Nephron (organoid): ENCODE measurements at regions not wholly inside any gene's neighbourhood (a gene's known extent, or its start where the extent isn't known, plus 50 kb on each side); places are given as distances from the start of the nearest gene placed in this dataset.
A peak's percentile ranks its signal among the peaks of the same experiment; 100 is the strongest.

Source experiments
- H3K27ac Mint-ChIP-seq, 3 experiments: 2 replicates each; pipeline ENCODE4 v1.8.0; 2020; ENCODE audit warnings: mixed read lengths in 3 of 3, mild to moderate bottlenecking in 2 of 3, moderate library complexity in 1 of 3
- H3K27me3 Mint-ChIP-seq: 2 replicates; pipeline ENCODE4 v1.8.0; 2021; ENCODE audit warnings: low read depth, mild to moderate bottlenecking, moderate library complexity, mixed read lengths
- H3K36me3 Mint-ChIP-seq: 2 replicates; pipeline ENCODE4 v1.8.0; 2020; ENCODE audit warnings: low read depth, mixed read lengths
- H3K4me1 Mint-ChIP-seq: 2 replicates; pipeline ENCODE4 v1.8.0; 2020; ENCODE audit warnings: mixed read lengths
- H3K4me3 Mint-ChIP-seq, 3 experiments: 2 replicates each; pipeline ENCODE4 v1.8.0; 2020; ENCODE audit warnings: mild to moderate bottlenecking in 3 of 3, mixed read lengths in 3 of 3, moderate library complexity in 2 of 3
- H3K9me3 Mint-ChIP-seq: 2 replicates; pipeline ENCODE4 v1.8.0; 2020; ENCODE audit warnings: mixed read lengths
- CTCF ChIP-seq, 3 experiments: fragments of 200-600 bp; sonication (generic); IDR thresholded peaks; one replicate each; pipeline ENCODE4 v1.5.0; 2021; ENCODE audit warnings: antibody characterized with exemption in 3 of 3; ENCODE audit not compliant: unreplicated experiment in 3 of 3

GRCh38 chr5:23268136-23268535 lies 239.3 kb upstream of the PRDM9 start:
- H3K4me1 Mint-ChIP-seq, result peaks cover 5% of the 10 kb centered on the region
- TF ChIP-seq CTCF (IDR thresholded peaks at IDR 0.05; ENCODE audit: unreplicated experiment in 3 of 3), result no peak
- H3K27me3 Mint-ChIP-seq, result no peaks in the 10 kb centered on the region
- no peaks in the 10 kb centered on the region for H3K36me3 Mint-ChIP-seq
- H3K27ac Mint-ChIP-seq, result no peak overlapping the region
- H3K4me3 Mint-ChIP-seq, result no peak overlapping the region
- no peaks in the 10 kb centered on the region for H3K9me3 Mint-ChIP-seq

- H3K27ac Mint-ChIP-seq, result no peak overlapping the region
- H3K27me3 Mint-ChIP-seq, result no peaks in the 10 kb centered on the region
- H3K4me3 Mint-ChIP-seq, result no peak overlapping the region
- H3K36me3 Mint-ChIP-seq, result no peaks in the 10 kb centered on the region
- H3K9me3 Mint-ChIP-seq, result no peaks in the 10 kb centered on the region
- no peaks in the 10 kb centered on the region for H3K4me1 Mint-ChIP-seq
- TF ChIP-seq CTCF (IDR thresholded peaks at IDR 0.05; ENCODE audit: unreplicated experiment in 3 of 3), result no peak
Observed at GRCh38 chr5:23260621-23261020, 246.8 kb upstream of the PRDM9 start.

- TF ChIP-seq CTCF (IDR thresholded peaks at IDR 0.05; ENCODE audit: unreplicated experiment in 3 of 3), result no peak
- H3K27me3 Mint-ChIP-seq, result no peaks in the 10 kb centered on the region
- no peaks in the 10 kb centered on the region for H3K9me3 Mint-ChIP-seq
- H3K27ac Mint-ChIP-seq, result no peak overlapping the region
- H3K36me3 Mint-ChIP-seq, result no peaks in the 10 kb centered on the region
- H3K4me1 Mint-ChIP-seq, result no peaks in the 10 kb centered on the region
- H3K4me3 Mint-ChIP-seq, result no peak overlapping the region
Observed at GRCh38 chr5:23257656-23258055, 249.8 kb upstream of the PRDM9 start.

- Mint-ChIP-seq H3K4me1 (no peaks in the 10 kb centered on the region), H3K27ac (peak overlapping the region in 1 of 3 experiments; percentile 25), H3K9me3 (no peaks in the 10 kb centered on the region), H3K36me3 (no peaks in the 10 kb centered on the region), H3K4me3 (no peak overlapping the region), H3K27me3 (no peaks in the 10 kb centered on the region)
- TF ChIP-seq CTCF (IDR thresholded peaks at IDR 0.05; ENCODE audit: unreplicated experiment in 3 of 3), result no peak
Observed at GRCh38 chr5:23253621-23254198, 253.7 kb upstream of the PRDM9 start.

- TF ChIP-seq CTCF (IDR thresholded peaks at IDR 0.05; ENCODE audit: unreplicated experiment in 3 of 3), result no peak
- Mint-ChIP-seq H3K4me3 (no peak overlapping the region), H3K27ac (no peak overlapping the region), H3K36me3 (no peaks in the 10 kb centered on the region), H3K27me3 (no peaks in the 10 kb centered on the region), H3K9me3 (no peaks in the 10 kb centered on the region), H3K4me1 (no peaks in the 10 kb centered on the region)
Observed at GRCh38 chr5:23242891-23243290, 264.5 kb upstream of the PRDM9 start.

- Mint-ChIP-seq H3K4me3 (no peak overlapping the region), H3K4me1 (no peaks in the 10 kb centered on the region), H3K9me3 (no peaks in the 10 kb centered on the region)
Observed at GRCh38 chr5:23235246-23235645, 272.2 kb upstream of the PRDM9 start.

More at GRCh38 chr5:23235246-23235645, 272.2 kb upstream of the PRDM9 start:
- Mint-ChIP-seq H3K36me3 (no peaks in the 10 kb centered on the region), H3K27me3 (no peaks in the 10 kb centered on the region), H3K27ac (no peak overlapping the region)
- no peak for TF ChIP-seq CTCF (IDR thresholded peaks at IDR 0.05; ENCODE audit: unreplicated experiment in 3 of 3)
